Nucleus accumbens (tissue), 56 donors: ENCODE measurements at regions not wholly inside any gene's neighbourhood (a gene's known extent, or its start where the extent isn't known, plus 50 kb on each side); places are given as distances from the start of the nearest gene placed in this dataset.

Experiments used
- DNase-seq, 56 donors: peaks; one replicate each; lab custom pipeline; 2025; lab: John Stamatoyannopoulos, UW

DNA sequence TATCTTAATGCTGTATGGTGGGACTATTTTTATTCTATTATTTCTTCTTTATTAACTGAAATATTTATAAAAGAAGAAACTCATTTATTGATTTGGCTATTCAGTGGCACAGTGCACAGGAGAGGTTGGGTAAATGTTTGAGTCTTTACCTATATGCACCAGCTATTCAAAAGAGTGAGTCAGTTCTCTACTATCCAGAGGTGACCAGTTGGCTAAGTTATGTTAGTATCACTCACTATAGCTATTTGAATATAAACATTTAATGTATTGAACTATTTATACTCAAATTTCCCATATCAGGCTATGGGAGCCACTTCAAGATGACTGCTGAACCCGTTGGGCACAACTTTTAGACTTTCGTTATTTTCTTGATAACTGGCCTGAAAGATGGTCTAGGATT lies 106.1 kb upstream of the VEGFC start:
- DNase-seq: no peak

DNA sequence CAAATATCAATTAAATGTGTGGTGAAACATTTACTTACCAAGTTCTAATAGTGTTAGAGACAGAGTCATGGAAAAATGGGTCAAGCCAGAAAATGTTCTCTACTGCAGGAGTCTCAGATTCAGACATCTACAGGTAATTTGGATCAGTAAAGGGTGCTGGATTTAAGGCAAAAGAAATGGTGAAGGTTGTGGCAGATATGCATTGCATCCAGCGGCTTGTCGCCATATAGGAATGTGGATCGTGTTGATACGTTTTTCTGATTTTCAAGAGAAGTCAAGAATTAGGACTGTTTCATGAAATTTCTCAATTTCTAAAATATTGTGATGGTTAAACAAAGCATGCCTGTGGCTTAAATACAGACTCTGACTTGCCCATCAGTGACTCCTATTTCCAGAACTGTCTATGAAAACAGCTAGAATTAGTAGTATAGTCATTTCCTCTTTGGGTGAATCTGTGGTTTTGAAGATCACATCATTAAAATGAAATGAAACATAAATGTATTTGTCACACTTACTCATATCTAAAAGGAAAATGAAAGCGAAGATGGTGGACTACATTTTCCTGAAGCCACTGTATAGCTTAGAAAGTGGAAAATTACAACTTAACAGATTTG lies 110.1 kb upstream of the VEGFC start:
- no peak for DNase-seq

DNA sequence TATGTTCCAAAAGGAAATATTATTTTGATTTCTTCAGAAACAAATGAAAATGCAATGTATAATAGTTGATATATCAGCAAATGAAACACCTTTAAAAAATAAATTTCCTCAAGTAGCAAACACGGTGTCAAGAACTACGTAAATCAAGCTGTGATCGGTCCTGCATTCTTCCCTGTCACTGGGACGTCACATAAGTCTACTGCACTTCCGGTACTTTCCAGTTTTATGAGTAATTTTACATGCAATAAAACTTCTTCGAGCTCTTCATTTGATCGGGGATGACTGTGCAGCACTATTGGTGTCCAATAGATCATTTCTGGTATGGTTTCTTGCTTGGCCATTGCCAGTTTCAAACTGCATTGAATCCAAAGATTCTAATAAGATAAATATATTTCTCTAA lies 114.0 kb upstream of the VEGFC start:
- DNase-seq: no peak

DNA sequence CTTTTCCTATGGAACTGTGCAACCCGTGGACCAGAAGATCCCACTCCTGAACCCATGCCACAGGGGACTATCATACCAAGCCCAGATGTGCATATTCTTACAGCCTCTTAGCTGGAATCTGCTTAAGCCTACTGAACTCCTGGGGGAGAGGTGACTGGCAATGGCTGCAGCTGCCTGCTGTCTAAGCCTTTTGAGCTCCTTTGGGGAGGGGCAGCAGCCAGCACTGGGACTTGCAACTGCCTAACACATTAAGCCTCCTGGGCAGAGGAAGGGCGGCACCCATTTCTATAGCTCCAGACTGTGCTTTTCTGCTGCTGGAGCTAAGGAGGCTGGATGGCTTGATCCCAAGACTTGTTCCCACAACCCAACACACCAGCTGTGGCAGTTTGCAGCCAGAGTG lies 117.9 kb upstream of the VEGFC start:
- no peak for DNase-seq

DNA sequence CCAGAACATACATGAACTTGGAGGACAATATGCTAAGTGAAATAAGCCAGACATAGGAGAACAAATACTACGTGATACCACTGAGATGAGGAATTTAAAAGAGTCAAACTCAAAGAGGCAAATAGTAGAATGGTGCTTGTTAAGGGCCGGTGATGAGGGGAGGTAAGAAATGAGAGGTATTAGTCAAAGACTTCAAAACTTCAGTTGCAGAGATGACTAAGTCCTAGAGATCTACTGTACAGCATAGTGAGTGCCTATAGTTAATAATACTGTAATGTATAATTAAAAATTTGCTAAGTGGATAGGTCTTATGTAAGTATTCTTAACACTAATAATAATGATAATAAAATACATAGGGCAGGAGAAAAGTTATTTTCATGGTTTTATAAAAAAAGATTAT lies 126.9 kb upstream of the VEGFC start:
- no peak for DNase-seq

DNA sequence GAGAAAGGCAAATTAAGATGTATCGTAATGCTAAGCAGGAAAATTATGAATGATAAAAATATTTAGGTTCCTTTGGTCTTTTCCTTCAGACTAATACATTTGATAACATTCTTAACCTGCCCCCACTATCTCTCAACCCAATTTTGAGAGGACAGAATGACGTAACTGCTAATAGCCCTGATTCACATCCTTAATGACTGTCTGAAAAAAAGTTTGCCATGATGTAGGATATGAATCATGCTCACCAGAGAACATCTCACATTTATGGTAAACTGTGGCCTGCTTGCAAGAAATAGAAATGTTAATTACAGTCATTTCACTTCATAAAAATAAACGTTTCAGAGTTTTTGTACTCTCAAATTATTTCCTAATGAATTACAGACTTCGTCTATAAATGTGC lies 128.0 kb upstream of the VEGFC start:
- DNase-seq: no peak

DNA sequence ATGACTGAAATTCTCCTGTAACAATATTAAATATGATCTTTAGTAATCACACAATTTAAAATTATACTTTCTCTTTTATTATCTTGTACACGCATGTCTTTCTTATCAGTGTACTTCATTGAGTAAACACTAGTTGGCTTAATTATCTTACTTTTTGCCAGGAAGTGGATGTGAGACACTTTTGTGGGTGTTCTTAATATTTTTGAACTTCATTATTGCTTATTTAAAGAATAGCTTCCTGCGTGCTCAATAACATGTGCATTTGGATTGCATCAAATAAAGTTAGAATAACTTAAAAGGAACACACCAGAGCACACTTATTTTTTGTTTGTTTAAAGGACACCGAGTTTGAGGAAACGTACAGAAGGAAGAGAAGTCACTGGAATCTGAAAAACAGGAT lies 128.5 kb upstream of the VEGFC start:
- DNase-seq: no peak

DNA sequence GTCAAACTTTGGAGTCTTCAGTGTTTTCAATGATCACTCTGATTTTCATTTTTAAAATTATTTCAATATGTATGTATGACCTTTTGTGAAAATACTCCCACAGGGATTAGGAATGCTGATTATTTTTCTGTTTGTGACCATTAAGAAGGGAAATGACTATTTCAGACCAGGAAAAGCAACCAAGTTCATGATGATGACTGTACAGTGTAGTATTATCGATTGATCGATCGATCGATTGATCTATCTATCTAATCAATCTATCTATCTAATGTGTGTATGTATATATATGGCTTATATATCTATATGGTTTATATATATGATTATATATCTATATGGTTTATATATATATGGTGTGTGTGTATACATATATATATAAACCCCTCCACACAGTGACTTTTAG lies 131.5 kb upstream of the VEGFC start:
- DNase-seq: no peak

DNA sequence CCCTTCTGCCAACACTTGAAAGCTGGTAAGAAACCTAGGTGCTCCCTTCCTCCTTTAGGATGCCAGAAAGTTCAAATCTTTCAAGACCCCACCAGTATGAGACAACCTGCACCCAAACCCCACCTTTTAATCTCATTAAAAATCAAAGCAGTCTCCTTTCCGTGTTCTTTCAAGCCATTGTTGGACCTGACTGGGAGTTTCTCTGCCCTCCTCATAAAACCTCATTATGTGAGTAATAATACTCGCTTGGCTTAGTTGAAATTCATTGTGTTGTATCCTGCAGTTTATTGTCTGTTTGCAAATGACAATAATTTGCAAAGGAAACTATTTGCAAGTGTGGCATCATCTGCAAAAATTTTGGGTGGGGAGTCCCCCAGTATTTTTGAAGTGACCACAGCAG lies 133.2 kb upstream of the VEGFC start:
- no peak for DNase-seq

DNA sequence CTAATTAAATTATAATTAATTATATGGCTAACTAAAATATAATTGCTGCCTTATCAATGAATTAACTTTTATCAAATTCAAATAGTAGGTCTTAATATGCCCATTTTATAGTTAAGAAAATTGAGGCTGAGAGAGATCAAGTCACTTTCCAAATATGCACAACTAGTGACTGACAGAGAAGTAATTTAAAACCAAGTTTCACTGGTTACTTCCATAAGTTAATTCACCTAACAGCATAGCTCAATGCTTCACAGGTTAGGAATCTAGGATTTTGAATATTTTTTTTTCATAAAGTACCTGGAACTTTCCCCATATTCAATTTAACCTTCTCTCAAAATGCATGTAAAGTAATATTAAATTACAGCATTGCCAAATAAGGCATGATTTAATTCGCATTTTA lies 134.4 kb upstream of the VEGFC start:
- DNase-seq: no peak

DNA sequence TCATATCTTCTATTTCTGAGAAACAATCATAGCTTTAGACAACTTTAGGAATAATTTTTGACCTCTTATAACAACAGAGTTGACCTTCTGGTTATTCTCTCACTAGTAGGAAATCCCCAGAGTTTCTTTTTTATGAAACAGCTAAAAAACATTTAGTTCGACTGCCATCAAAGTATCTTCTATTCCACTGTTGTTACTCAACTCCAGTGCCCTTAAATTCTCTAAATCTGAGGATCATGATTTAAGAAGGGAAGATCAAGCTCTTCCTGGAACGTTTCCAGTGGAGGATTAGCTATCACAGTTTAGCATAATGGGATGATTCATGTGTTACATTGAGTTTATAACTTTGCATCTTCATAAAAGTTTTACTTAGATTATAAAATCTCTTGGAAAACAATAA lies 134.9 kb upstream of the VEGFC start:
- DNase-seq: no peak

DNA sequence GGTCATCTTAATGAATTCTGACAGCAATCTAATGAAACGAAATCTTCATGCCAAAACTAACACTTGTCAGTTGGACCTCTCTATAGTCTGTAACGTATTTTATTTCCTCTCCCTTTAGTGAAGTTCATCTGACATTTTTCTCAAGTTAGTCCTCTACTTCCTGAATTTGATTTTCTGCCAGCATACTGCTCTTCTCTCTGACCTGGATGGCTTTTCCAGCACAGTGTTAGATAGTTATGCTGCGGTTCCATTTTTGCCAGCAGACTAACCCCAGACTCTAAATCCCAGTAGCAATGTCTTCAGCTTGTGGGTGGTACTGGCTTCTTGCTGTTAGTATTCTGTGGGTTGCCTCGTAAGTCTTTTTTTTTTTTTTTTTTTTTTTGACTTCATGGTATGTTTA lies 146.7 kb upstream of the VEGFC start:
- no peak for DNase-seq

DNA sequence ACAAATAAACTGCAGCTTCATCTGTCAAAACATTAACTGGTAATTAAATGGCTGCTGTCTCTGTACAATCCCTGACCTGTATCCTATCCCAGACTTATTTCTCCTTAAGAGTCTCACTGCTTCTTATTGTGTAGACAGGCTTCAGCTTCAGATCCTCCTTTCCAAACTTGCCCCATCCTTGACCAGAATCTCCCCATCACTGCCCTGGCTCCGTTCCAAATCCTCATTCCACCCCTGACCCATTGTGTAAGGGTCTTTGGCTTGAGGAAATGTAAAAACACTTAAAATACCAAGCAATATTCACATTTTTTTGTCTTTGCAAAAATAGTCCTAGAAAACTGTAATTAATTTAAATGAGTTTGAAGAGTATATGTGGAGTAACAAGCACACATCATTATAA lies 152.6 kb upstream of the VEGFC start:
- no peak for DNase-seq

DNA sequence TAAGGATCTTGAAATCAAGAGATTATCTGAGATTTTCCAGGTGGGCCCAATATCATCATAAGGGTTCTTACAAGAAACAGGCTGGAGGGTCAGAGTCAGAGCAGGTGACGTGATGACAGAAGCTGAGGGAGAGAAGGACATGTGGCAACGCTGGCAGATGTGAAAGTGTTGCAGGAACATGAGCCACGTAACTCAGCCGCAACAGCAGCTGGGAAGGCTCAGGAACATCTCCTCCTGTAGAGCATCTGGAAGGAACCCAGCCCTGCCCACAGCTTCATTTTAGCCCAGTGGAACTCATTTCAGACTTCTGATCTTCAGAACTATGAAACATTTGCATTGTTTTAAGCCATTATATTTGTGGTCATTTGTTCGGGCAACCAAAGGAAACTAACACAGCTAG lies 156.3 kb upstream of the VEGFC start:
- no peak for DNase-seq

DNA sequence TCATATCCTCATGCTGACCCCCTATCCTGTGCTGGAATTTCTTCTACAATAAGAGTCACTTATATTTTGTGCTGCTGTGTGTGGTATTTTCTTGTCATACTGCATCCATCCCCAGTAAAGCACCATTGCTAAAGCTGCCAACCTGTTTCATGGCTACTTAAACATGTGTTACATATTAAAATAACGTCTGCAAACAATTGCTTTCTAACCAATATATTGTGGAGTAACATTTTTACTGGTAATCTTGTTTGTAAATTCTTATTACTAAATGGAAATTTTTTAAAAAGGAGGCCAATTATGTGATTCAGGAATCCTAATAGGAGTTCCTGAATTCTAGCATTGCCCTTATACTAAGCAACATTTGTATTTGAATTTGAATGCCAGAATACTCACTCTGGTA lies 160.3 kb upstream of the VEGFC start:
- DNase-seq: no peak

DNA sequence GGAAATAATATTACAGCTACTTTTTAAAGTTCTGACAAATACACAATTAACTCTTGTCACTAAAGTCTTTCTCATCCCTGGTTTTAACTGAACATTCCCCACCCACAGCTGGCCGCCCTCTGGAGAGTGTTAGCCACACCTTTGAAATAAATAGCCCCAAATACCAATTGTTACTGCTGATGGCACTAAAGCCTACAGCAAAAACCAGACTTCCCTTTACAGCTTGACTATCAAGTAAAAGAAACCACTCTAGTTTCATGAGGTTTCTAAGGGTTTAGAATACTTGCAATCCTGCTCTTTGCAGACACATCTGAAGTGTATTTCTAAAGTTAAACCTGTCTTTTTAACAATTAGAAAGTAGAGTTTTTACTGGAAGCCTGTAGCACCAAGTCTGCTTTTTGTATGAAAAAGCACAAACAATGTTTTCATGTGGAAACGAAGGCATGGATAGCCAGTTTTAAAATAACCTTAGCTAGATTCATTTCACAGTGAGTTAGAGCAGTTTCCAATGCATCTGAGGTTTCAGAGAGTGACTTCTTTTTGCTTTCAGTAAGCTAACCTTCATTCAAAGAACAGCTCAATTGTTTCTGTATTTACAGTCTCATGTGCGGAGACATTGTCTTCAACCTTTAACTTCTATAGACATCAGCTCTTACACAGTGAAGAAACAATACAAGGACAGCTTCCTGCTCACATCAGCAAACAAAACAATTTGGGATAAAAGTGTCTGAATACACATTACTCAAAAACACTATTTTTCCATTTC lies 164.8 kb upstream of the VEGFC start:
- no peak for DNase-seq

DNA sequence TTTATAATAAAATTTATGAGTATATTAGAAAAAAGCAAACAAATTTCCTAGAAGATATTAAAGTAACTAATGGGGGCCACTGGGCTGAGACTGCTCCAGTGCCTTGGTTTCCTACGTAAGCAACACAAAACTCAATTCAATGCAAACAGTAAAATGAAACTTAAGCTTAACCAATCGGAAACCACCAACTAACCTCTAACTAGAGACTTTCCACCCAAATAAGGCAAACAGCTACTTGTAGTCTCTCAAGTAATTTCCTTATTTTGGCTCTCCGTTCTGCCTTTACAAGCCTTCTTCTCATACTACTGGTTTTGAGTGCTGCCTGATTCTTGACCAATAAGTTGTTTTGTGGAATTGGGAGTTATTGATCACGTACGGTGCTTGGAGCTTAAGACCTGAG lies 167.3 kb upstream of the VEGFC start:
- DNase-seq: no peak

DNA sequence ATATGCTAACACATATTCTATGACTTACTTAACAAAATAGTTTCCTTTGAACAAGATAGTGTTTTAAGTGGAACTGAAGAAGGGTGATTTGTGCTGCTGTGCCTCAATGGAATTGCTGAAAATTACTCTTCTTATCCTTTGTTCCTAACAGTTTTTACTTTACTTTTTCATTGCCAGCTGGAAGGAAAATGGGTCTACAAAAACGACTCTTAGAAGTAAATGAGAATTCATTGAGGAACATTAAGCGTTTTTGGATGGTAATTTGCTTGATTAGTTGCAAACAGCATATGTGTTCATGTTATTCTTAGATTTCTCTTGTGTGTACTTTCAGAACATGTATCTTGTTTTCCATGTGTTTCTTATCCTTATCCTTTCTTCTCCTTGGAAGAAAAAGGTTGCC lies 170.4 kb upstream of the VEGFC start:
- no peak for DNase-seq

DNA sequence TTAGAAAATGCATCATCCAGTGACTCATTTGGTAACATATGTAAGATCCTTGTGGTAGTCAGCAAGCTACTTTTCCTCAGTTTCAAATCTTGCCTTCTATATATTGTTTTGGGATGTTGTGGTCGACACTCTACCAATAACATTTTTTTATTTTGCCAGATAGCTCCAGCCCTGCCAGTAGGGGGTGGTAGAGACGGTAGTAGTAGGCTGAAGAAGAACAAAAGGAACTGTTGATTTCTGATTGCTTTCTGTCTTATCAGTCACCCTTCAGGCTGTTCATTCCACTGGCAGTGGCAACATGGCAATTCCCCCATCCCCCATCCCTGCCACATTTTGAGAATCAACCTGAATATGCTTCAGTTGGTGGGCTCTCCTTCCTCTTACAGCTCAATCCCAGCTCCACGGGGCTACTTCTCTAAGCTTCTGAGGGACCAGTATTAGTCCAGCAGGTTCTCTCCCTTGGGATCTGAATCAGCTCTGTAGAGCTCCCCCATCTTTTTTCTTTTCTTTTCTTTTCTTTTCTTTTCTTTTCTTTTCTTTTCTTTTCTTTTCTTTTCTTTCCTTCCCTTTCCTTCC lies 171.5 kb upstream of the VEGFC start:
- no peak for DNase-seq

DNA sequence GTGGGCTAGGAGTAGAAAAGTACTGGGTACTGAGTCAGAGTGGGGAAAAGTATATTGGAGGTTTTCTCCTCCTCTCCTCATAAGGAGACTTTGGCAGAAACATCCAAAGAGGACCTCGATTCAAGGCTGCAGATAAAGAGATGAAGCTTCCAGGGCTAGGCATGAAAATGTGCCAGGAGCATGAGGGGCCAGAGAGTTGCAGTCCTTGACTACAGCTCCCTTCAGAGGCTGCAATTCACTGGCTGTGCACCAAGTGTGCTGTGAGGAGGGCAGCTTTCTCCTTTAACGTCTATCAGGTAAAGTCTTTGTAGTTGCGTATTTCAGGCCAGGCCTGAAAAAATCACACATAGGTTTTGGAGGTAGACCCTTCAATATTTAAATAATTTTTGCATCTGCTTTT lies 174.9 kb upstream of the VEGFC start:
- no peak for DNase-seq

DNA sequence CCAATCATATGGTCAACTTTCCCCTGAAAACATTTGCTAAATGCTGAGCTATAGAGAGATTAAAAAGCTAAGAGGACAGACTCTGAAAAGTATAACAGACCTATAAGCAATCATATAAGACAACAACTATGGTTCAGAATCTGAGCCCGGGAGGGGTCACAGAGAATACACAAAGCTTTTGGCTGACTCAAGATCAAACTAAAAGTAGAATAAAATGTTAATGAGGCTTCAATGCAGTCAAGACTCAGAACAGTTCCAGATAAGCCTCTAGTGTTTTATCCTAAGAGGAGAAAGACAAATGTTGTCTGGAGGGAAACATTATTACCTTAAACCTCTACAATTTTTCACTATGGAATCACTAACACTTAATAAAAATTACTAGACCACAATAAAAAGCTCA lies 175.4 kb upstream of the VEGFC start:
- DNase-seq: no peak

DNA sequence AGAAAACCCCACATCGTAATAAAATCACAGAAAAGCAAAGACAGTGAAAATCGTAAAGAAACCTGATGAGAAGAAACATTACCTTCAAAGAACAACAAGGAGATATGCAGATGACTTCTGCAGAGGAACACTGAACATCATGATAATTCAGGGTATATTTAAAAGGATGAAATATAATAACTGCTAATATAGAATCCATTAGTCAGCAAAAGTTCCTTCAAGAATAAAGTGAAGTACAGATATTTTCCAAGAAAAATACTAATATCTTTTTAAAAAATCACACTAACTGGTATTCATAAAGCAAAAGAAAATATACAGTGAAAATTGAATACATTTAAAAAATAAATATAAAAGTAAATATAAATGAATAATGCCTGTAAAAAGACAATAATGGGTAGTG lies 176.3 kb upstream of the VEGFC start:
- no peak for DNase-seq
